AG10803 (cell line): ENCODE measurements at regions not wholly inside any gene's neighbourhood (a gene's known extent, or its start where the extent isn't known, plus 50 kb on each side); places are given as distances from the start of the nearest gene placed in this dataset.

ENCODE experiments used
- DNase-seq: peaks from one replicate; pipeline ENCODE4 v3.0.0; 2010; ENCODE audit warnings: low read depth
- H3K4me3 ChIP-seq: 2 replicates; pipeline ENCODE4 v1.5.1; 2011; ENCODE audit warnings: mild to moderate bottlenecking, low read length, control low read depth
- CTCF ChIP-seq: conservative IDR thresholded peaks from 2 replicates; pipeline ENCODE4 v1.5.1; 2011; ENCODE audit warnings: mild to moderate bottlenecking, low read length, control low read depth, inconsistent platforms

- H3K4me3 ChIP-seq = no peak overlapping the region
- TF ChIP-seq CTCF = no peak
- no peak for DNase-seq
These were observed 113.9 kb downstream of the ARRDC3 start for GRCh38 chr5:91269198-91269597.

- peak; percentile 25 for TF ChIP-seq CTCF
- DNase-seq = peak; percentile 47
These were observed 116.9 kb downstream of the ARRDC3 start for GRCh38 chr5:91266184-91266705.

GRCh38 chr5:91264311-91265051 lies 118.6 kb downstream of the ARRDC3 start:
- H3K4me3 ChIP-seq = no peak overlapping the region
- no peak for TF ChIP-seq CTCF
- no peak for DNase-seq

More at GRCh38 chr5:91266184-91266705, 116.9 kb downstream of the ARRDC3 start:
- no peak overlapping the region for H3K4me3 ChIP-seq

- no peak for TF ChIP-seq CTCF
- DNase-seq = no peak
- no peak overlapping the region for H3K4me3 ChIP-seq
These were observed 119.2 kb downstream of the ARRDC3 start for GRCh38 chr5:91263898-91264297.

GRCh38 chr5:91257301-91257700 lies 125.8 kb downstream of the ARRDC3 start:
- DNase-seq = no peak
- H3K4me3 ChIP-seq = no peak overlapping the region
- TF ChIP-seq CTCF = no peak

GRCh38 chr5:91256142-91256524 lies 127.0 kb downstream of the ARRDC3 start:
- TF ChIP-seq CTCF = no peak
- DNase-seq = no peak
- no peak overlapping the region for H3K4me3 ChIP-seq

- H3K4me3 ChIP-seq = no peak overlapping the region
- no peak for DNase-seq
- no peak for TF ChIP-seq CTCF
These were observed 127.5 kb downstream of the ARRDC3 start for GRCh38 chr5:91255396-91256141.
